ENCODE measurements at regions not wholly inside any gene's neighbourhood (a gene's known extent, or its start where the extent isn't known, plus 50 kb on each side); places are given as distances from the start of the nearest gene placed in this dataset.
"Not testable (repeated sequence)": the region's sequence is repeated elsewhere in the genome, so short reads cannot be mapped to it uniquely, and the experiment has no call there.

DNA sequence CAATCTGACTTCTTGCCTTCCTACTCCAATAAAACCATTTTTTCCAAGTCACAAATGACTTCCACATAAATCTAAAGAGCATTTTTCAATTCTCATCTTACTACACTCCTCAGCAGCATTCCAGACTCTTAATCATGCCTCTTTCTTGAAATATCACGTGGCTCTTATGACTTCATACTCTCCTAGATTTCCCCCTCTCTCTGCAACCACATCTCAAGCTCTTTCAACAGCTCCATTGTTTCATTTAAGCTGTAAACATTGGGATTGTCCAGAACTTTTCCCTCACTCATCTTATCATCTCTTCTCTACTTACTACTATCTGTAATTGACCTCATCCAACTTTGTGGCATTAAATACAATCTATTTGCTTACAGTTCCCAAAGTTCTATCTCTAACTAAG, 170.6 kb upstream of the POMZP3 start:
- H3K4me1 ChIP-seq (ENCODE audit: insufficient read depth, low read length); H3K4me1 Mint-ChIP-seq; H3K27me3 Mint-ChIP-seq; H3K27ac Mint-ChIP-seq; H3K36me3 Mint-ChIP-seq; intact Hi-C loops (cut with micrococcal nuclease); H3K9me3 Mint-ChIP-seq; H3K27me3 ChIP-seq (ENCODE audit: insufficient read depth, low read length); H3K4me3 ChIP-seq (ENCODE audit: low read length in 2 of 2); H3K9me3 ChIP-seq (ENCODE audit: control insufficient read depth in 1 of 2, low read length in 2 of 2); POLR2A ChIA-PET (ENCODE audit: partially characterized antibody); H3K36me3 ChIP-seq (ENCODE audit: insufficient read depth, low read length); DNase-seq; H3K27ac ChIP-seq (ENCODE audit: low read depth, low read length); H3K4me3 Mint-ChIP-seq; CTCF ChIA-PET (ENCODE audit: partially characterized antibody): not testable (repeated sequence)

DNA sequence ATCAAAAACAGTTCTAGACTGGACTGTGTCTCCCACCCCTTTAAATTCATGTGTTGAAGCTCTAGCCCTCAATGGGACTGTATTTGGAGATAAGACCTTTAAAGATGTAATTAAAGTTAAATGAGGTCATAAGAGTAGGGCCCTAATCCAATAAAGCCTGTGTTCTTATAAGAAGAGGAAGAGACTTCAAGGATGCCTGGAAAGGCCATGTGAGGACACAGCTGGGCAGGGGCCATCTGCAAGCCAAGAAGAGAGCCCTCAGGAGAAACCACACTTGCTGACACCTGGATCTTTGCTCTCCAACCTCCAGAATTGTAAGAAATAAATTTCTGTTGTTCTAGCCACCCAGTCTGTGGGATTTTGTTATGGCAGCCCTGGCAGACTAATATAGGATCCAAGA, 153.6 kb upstream of the POMZP3 start:
- H3K27me3 ChIP-seq (ENCODE audit: insufficient read depth, low read length); CTCF ChIA-PET (ENCODE audit: partially characterized antibody); intact Hi-C loops (cut with micrococcal nuclease); H3K27me3 Mint-ChIP-seq; H3K9me3 Mint-ChIP-seq; H3K4me1 Mint-ChIP-seq; DNase-seq; H3K4me1 ChIP-seq (ENCODE audit: insufficient read depth, low read length); H3K27ac ChIP-seq (ENCODE audit: low read depth, low read length); H3K27ac Mint-ChIP-seq; H3K36me3 ChIP-seq (ENCODE audit: insufficient read depth, low read length); H3K9me3 ChIP-seq (ENCODE audit: control insufficient read depth in 1 of 2, low read length in 2 of 2); H3K36me3 Mint-ChIP-seq; POLR2A ChIA-PET (ENCODE audit: partially characterized antibody); H3K4me3 ChIP-seq (ENCODE audit: low read length in 2 of 2); H3K4me3 Mint-ChIP-seq: not testable (repeated sequence)

DNA sequence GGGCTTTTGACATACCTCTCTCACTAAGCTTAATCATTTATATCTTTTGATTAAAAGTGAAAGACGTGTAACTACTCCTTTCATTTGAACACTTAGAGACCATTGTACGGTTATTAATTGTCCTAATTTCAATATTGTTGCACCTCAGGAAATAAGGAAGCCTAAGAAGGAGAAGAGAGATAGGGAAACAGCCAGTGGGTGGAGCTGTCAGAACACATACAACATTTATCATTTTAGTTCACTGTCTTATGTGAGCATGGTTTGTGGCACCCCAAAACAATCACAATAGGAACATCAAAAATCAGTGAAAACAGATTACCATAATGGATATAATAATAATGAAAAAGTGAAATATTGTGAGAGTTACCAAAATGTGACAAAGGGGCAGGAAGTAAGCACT, 147.2 kb upstream of the POMZP3 start:
- POLR2A ChIA-PET (ENCODE audit: partially characterized antibody); H3K4me1 ChIP-seq (ENCODE audit: insufficient read depth, low read length); DNase-seq; H3K27ac ChIP-seq (ENCODE audit: low read depth, low read length); H3K9me3 Mint-ChIP-seq; CTCF ChIA-PET (ENCODE audit: partially characterized antibody); H3K4me3 Mint-ChIP-seq; H3K4me3 ChIP-seq (ENCODE audit: low read length in 2 of 2); H3K27me3 ChIP-seq (ENCODE audit: insufficient read depth, low read length); intact Hi-C loops (cut with micrococcal nuclease); H3K36me3 ChIP-seq (ENCODE audit: insufficient read depth, low read length); H3K9me3 ChIP-seq (ENCODE audit: control insufficient read depth in 1 of 2, low read length in 2 of 2); H3K36me3 Mint-ChIP-seq; H3K27ac Mint-ChIP-seq; H3K4me1 Mint-ChIP-seq; H3K27me3 Mint-ChIP-seq: not testable (repeated sequence)

DNA sequence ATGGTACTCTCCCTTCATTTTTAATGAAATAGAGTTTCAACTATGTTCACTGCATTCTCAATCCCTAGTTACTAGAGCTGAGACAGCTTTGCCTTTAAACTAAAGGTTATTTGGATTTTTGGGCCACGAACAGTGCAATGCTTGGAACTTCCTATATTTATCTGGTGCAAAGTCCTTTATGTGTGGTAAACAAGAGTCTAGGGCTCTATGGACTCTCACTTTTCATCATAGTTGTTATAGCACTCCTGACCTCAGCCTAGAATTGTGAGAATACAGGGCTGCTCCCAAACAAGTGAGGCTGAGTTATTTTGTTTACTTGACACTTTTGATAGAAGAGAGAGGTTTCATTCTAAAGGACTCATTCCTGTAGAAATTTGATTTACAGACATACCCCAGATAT, 144.9 kb upstream of the POMZP3 start:
- H3K27me3 ChIP-seq (ENCODE audit: insufficient read depth, low read length); H3K4me1 Mint-ChIP-seq; intact Hi-C loops (cut with micrococcal nuclease); H3K36me3 ChIP-seq (ENCODE audit: insufficient read depth, low read length); H3K27ac ChIP-seq (ENCODE audit: low read depth, low read length); H3K9me3 ChIP-seq (ENCODE audit: control insufficient read depth in 1 of 2, low read length in 2 of 2); CTCF ChIA-PET (ENCODE audit: partially characterized antibody); H3K4me3 ChIP-seq (ENCODE audit: low read length in 2 of 2); H3K27ac Mint-ChIP-seq; POLR2A ChIA-PET (ENCODE audit: partially characterized antibody); H3K36me3 Mint-ChIP-seq; H3K4me1 ChIP-seq (ENCODE audit: insufficient read depth, low read length); H3K4me3 Mint-ChIP-seq; H3K27me3 Mint-ChIP-seq; DNase-seq: not testable (repeated sequence)
- H3K9me3 Mint-ChIP-seq, result peaks cover 0 to 11% (median 6%) of the 10 kb centered on the region in 8 donors

DNA sequence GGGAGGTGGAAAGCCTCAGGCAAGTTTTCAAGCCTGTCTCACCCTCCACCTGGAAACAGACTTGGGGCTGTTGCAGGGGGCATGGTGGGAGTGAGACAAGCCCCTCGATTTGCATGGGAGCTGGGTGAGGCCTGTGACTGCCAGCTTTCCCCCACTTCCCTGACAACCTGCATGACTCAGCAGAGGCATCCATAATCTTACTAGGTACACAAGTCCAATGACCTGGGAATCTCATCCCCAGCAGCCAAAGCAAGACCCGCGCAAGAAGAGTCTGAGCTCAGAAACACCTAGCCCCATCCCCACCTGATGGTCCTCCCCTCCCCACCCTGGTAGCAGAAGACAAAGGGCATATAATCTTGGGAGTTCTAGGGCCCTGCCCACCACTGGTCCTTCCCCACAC, 136.9 kb upstream of the POMZP3 start:
- H3K27me3 ChIP-seq (ENCODE audit: insufficient read depth, low read length); H3K27ac ChIP-seq (ENCODE audit: low read depth, low read length); H3K36me3 ChIP-seq (ENCODE audit: insufficient read depth, low read length); H3K4me3 ChIP-seq (ENCODE audit: low read length in 2 of 2); POLR2A ChIA-PET (ENCODE audit: partially characterized antibody); CTCF ChIA-PET (ENCODE audit: partially characterized antibody); intact Hi-C loops (cut with micrococcal nuclease); H3K9me3 ChIP-seq (ENCODE audit: control insufficient read depth in 1 of 2, low read length in 2 of 2); DNase-seq; H3K27ac Mint-ChIP-seq; H3K4me3 Mint-ChIP-seq; H3K27me3 Mint-ChIP-seq; H3K4me1 ChIP-seq (ENCODE audit: insufficient read depth, low read length); H3K4me1 Mint-ChIP-seq; H3K36me3 Mint-ChIP-seq: not testable (repeated sequence)
- peaks cover 0 to 19% (median 7%) of the 10 kb centered on the region in 8 donors for H3K9me3 Mint-ChIP-seq

DNA sequence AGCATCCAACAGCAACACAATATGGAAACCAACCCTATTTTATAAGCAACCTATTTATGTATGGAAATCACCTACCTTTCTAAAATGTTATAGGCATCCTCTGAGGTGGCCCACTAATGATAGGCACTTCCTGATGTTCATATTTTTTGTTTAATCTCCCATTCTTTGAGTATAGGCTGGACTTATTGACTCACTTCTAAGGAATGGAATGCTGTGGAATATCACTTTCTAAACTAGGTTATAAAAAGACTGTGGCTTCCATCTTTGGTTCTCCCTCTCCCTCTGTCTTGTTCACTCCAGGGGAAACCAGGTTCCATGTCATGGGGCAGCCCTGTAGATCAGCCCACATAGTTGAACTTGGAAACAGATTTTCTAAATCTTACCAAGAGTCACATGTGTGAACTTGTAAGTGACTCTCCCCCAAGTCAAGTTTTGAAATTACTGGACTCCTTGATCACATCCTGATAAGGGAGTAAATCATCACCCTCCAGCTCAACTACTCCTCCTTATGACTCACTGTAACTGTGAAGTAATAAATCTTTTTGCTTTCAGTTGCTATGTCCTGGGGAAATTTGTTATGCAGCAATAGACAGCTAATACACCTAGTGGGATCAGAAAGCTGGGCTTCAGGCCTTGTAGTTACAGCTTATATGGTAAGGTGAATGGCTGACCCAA, 133.6 kb upstream of the POMZP3 start:
- intact Hi-C loops (cut with micrococcal nuclease); H3K36me3 Mint-ChIP-seq; H3K4me3 ChIP-seq (ENCODE audit: low read length in 2 of 2); H3K4me1 Mint-ChIP-seq; POLR2A ChIA-PET (ENCODE audit: partially characterized antibody); H3K9me3 Mint-ChIP-seq; H3K36me3 ChIP-seq (ENCODE audit: insufficient read depth, low read length); H3K27ac ChIP-seq (ENCODE audit: low read depth, low read length); H3K27ac Mint-ChIP-seq; H3K4me3 Mint-ChIP-seq; H3K27me3 ChIP-seq (ENCODE audit: insufficient read depth, low read length); H3K27me3 Mint-ChIP-seq; H3K4me1 ChIP-seq (ENCODE audit: insufficient read depth, low read length); CTCF ChIA-PET (ENCODE audit: partially characterized antibody); H3K9me3 ChIP-seq (ENCODE audit: control insufficient read depth in 1 of 2, low read length in 2 of 2); DNase-seq: not testable (repeated sequence)

DNA sequence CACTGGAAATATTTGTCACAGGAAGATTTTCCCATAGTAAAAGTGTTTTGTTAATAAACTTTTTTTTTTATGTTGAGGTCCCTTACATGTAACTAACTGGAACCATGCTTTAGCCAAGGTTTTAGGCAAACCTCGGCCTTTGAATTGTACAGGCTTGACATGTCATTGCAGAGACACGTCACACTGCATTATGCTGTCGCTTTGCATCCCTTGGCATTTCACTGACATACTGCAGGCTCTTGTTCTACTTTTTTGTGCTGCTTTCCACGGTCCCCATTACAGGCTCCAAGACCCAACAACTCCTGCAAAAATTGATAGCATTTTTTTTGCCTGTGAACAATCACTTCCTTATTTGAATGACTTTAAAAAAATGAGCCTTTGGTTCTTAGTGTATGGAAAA, 112.5 kb upstream of the POMZP3 start:
- H3K27me3 ChIP-seq (ENCODE audit: insufficient read depth, low read length); H3K36me3 Mint-ChIP-seq; H3K27ac ChIP-seq (ENCODE audit: low read depth, low read length); DNase-seq; H3K4me1 ChIP-seq (ENCODE audit: insufficient read depth, low read length); H3K36me3 ChIP-seq (ENCODE audit: insufficient read depth, low read length); H3K27me3 Mint-ChIP-seq; H3K4me3 ChIP-seq (ENCODE audit: low read length in 2 of 2); CTCF ChIA-PET (ENCODE audit: partially characterized antibody); H3K9me3 ChIP-seq (ENCODE audit: control insufficient read depth in 1 of 2, low read length in 2 of 2); intact Hi-C loops (cut with micrococcal nuclease); H3K4me3 Mint-ChIP-seq; POLR2A ChIA-PET (ENCODE audit: partially characterized antibody); H3K27ac Mint-ChIP-seq; H3K9me3 Mint-ChIP-seq: not testable (repeated sequence)
- H3K4me1 Mint-ChIP-seq, result peaks cover 1 to 11% (median 8%) of the 10 kb centered on the region in 4 donors

- DNase-seq; intact Hi-C loops (cut with micrococcal nuclease); H3K36me3 ChIP-seq (ENCODE audit: insufficient read depth, low read length); H3K4me3 ChIP-seq (ENCODE audit: low read length in 2 of 2); H3K9me3 ChIP-seq (ENCODE audit: control insufficient read depth in 1 of 2, low read length in 2 of 2); H3K4me1 ChIP-seq (ENCODE audit: insufficient read depth, low read length); H3K27ac ChIP-seq (ENCODE audit: low read depth, low read length); H3K27me3 ChIP-seq (ENCODE audit: insufficient read depth, low read length); H3K27ac Mint-ChIP-seq; H3K36me3 Mint-ChIP-seq; H3K4me3 Mint-ChIP-seq; H3K9me3 Mint-ChIP-seq; H3K27me3 Mint-ChIP-seq; CTCF ChIA-PET (ENCODE audit: partially characterized antibody); POLR2A ChIA-PET (ENCODE audit: partially characterized antibody): not testable (repeated sequence)
- peaks cover 1 to 11% (median 8%) of the 10 kb centered on the region in 4 donors for H3K4me1 Mint-ChIP-seq
Observed at GRCh38 chr7:76736724-76737123, 109.6 kb upstream of the POMZP3 start.
